SK-N-SH treated with all-trans-retinoic acid at 6 μM for 48 hours (cell line): ENCODE measurements at regions not wholly inside any gene's neighbourhood (a gene's known extent, or its start where the extent isn't known, plus 50 kb on each side); places are given as distances from the start of the nearest gene placed in this dataset.

Experiments
- ATAC-seq: fragments of 200-7000 bp; cut with Tn5 transposase; 3 replicates; pipeline ENCODE4 v1.9.1; 2020; ENCODE audit warnings: mild to moderate bottlenecking, moderate library complexity
- ESRRG ChIP-seq: fragments of 250-450 bp; sonication (Bioruptor Pico); IDR thresholded peaks from 2 replicates; pipeline ENCODE4 v1.6.1; 2021; ENCODE audit warnings: mild to moderate bottlenecking
- OSR1 ChIP-seq: fragments of 250-450 bp; sonication (Bioruptor Pico); IDR thresholded peaks from 2 replicates; pipeline ENCODE4 v1.8.0; 2022; ENCODE audit warnings: moderate library complexity, mild to moderate bottlenecking, inconsistent platforms
- PPARA ChIP-seq: fragments of 250-450 bp; sonication (Bioruptor Pico); IDR thresholded peaks from 2 replicates; pipeline ENCODE4 v1.5.0; 2020; ENCODE audit warnings: mild to moderate bottlenecking, borderline replicate concordance
- ZFP30 ChIP-seq: fragments of 450-650 bp; formaldehyde crosslinking; IDR thresholded peaks from 2 replicates; pipeline ENCODE4 v1.5.0; 2022; ENCODE audit warnings: mild to moderate bottlenecking, moderate library complexity
- TF ChIP-seq, protein P1 (sequence below): fragments of 250-450 bp; sonication (Bioruptor Pico); IDR thresholded peaks from 2 replicates; pipeline ENCODE4 v1.8.0; 2021; ENCODE audit warnings: low read depth, mild to moderate bottlenecking, moderate library complexity, borderline replicate concordance
- TF ChIP-seq, protein P2 (sequence below): fragments of 250-450 bp; sonication (Bioruptor Pico); IDR thresholded peaks from 2 replicates; pipeline ENCODE4 v1.5.1; 2020; ENCODE audit warnings: low read depth, mild to moderate bottlenecking, moderate library complexity

- TF ChIP-seq PPARA (CRISPR knock-in tag) (no peak), ESRRG (CRISPR knock-in tag) (no peak), ZFP30 (CRISPR knock-in tag) (no peak), OSR1 (CRISPR knock-in tag) (no peak)
- TF ChIP-seq, protein P1, sequence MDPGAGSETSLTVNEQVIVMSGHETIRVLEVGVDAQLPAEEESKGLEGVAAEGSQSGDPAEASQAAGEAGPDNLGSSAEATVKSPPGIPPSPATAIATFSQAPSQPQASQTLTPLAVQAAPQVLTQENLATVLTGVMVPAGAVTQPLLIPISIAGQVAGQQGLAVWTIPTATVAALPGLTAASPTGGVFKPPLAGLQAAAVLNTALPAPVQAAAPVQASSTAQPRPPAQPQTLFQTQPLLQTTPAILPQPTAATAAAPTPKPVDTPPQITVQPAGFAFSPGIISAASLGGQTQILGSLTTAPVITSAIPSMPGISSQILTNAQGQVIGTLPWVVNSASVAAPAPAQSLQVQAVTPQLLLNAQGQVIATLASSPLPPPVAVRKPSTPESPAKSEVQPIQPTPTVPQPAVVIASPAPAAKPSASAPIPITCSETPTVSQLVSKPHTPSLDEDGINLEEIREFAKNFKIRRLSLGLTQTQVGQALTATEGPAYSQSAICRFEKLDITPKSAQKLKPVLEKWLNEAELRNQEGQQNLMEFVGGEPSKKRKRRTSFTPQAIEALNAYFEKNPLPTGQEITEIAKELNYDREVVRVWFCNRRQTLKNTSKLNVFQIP: no peak
- TF ChIP-seq, protein P2, sequence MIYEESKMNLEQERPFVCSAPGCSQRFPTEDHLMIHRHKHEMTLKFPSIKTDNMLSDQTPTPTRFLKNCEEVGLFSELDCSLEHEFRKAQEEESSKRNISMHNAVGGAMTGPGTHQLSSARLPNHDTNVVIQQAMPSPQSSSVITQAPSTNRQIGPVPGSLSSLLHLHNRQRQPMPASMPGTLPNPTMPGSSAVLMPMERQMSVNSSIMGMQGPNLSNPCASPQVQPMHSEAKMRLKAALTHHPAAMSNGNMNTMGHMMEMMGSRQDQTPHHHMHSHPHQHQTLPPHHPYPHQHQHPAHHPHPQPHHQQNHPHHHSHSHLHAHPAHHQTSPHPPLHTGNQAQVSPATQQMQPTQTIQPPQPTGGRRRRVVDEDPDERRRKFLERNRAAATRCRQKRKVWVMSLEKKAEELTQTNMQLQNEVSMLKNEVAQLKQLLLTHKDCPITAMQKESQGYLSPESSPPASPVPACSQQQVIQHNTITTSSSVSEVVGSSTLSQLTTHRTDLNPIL: no peak
- no peak for ATAC-seq
Measured at GRCh38 chr14:38150075-38150474, 57.6 kb upstream of the SSTR1 start.
